ENCODE measurements at regions not wholly inside any gene's neighbourhood (a gene's known extent, or its start where the extent isn't known, plus 50 kb on each side); places are given as distances from the start of the nearest gene placed in this dataset.

DNA sequence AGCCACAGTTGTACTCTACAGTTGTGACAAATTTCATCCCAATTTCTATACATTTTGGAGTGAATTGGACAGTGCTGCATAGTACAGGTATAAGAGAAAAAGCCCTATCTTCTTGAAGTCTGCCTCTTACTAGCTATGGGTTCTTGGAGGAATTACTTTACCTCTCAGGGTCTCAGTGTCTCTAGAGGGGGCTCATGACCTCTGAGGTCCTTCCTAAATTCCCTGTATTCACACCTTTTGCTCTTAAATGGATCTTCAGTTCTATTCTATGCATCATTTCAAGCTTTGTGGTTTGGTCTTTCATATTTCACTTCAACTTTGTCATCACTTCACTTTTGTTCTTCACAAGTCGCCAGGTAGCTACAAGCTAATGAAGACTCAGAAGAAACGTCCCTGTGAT, 71.2 kb upstream of the ERCC4 start:
- TF ChIP-seq, protein P1, sequence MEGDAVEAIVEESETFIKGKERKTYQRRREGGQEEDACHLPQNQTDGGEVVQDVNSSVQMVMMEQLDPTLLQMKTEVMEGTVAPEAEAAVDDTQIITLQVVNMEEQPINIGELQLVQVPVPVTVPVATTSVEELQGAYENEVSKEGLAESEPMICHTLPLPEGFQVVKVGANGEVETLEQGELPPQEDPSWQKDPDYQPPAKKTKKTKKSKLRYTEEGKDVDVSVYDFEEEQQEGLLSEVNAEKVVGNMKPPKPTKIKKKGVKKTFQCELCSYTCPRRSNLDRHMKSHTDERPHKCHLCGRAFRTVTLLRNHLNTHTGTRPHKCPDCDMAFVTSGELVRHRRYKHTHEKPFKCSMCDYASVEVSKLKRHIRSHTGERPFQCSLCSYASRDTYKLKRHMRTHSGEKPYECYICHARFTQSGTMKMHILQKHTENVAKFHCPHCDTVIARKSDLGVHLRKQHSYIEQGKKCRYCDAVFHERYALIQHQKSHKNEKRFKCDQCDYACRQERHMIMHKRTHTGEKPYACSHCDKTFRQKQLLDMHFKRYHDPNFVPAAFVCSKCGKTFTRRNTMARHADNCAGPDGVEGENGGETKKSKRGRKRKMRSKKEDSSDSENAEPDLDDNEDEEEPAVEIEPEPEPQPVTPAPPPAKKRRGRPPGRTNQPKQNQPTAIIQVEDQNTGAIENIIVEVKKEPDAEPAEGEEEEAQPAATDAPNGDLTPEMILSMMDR (IDR thresholded peaks at IDR 0.05; ENCODE audit: borderline replicate concordance, extremely low read depth, low read length, poor library complexity, severe bottlenecking): no peak
- TF ChIP-seq EZH2 (IDR thresholded peaks at IDR 0.05; ENCODE audit: borderline replicate concordance, low read depth, low read length, severe bottlenecking): no peak
